Stimulated activated effector memory CD8-positive, alpha-beta T cell treated with anti-CD3 and anti-CD28 coated beads, Interleukin-12 subunit alpha, Interleukin-12 subunit beta, amount 100 ng/mL, for 72 hours (primary cell): ENCODE measurements at regions not wholly inside any gene's neighbourhood (a gene's known extent, or its start where the extent isn't known, plus 50 kb on each side); places are given as distances from the start of the nearest gene placed in this dataset.

Experiments
- ATAC-seq: fragments of 150-1000 bp; cut with Tn5 transposase; 2 replicates; pipeline ENCODE4 v1.10.0; 2021
- DNase-seq, 2 donors: peaks; one replicate each; pipeline ENCODE4 v3.0.0; 2021 to 2022; ENCODE audit warnings: low spot score in 2 of 2
- H3K27ac Mint-ChIP-seq: one replicate; pipeline ENCODE4 v1.8.0; 2022; ENCODE audit warnings: mild to moderate bottlenecking, mixed read lengths
- H3K36me3 Mint-ChIP-seq: one replicate; pipeline ENCODE4 v1.8.0; 2022; ENCODE audit warnings: mild to moderate bottlenecking, mixed read lengths
- H3K4me1 Mint-ChIP-seq: one replicate; pipeline ENCODE4 v1.8.0; 2022; ENCODE audit warnings: mixed read lengths
- H3K4me3 Mint-ChIP-seq: one replicate; pipeline ENCODE4 v1.8.0; 2022; ENCODE audit warnings: mild to moderate bottlenecking, mixed read lengths
- H3K9me3 Mint-ChIP-seq: one replicate; pipeline ENCODE4 v1.8.0; 2022; ENCODE audit warnings: mixed read lengths

- Mint-ChIP-seq H3K4me3 (no peak overlapping the region), H3K27ac (no peak overlapping the region), H3K4me1 (no peaks in the 10 kb centered on the region), H3K9me3 (no peaks in the 10 kb centered on the region), H3K36me3 (no peaks in the 10 kb centered on the region)
- no peak for DNase-seq
- no peak for ATAC-seq
Measured at GRCh38 chr2:883260-883802, 67.3 kb upstream of the SNTG2 start.

- Mint-ChIP-seq H3K4me3 (no peak overlapping the region), H3K4me1 (no peaks in the 10 kb centered on the region), H3K9me3 (no peaks in the 10 kb centered on the region), H3K36me3 (no peaks in the 10 kb centered on the region), H3K27ac (no peak overlapping the region)
- DNase-seq (no peak), ATAC-seq (peak; percentile 19)
Measured at GRCh38 chr2:881204-881918, 69.3 kb upstream of the SNTG2 start.

GRCh38 chr2:880201-880970 is 70.3 kb upstream of the SNTG2 start:
- no peak overlapping the region for H3K4me3 Mint-ChIP-seq
- ATAC-seq, result no peak
- H3K27ac Mint-ChIP-seq, result no peak overlapping the region
- no peaks in the 10 kb centered on the region for H3K4me1 Mint-ChIP-seq
- H3K9me3 Mint-ChIP-seq, result no peaks in the 10 kb centered on the region
- H3K36me3 Mint-ChIP-seq, result no peaks in the 10 kb centered on the region
- no peak for DNase-seq

- no peak overlapping the region for H3K4me3 Mint-ChIP-seq
Measured at GRCh38 chr2:879540-879939, 71.1 kb upstream of the SNTG2 start.

GRCh38 chr2:878245-878930 is 72.3 kb upstream of the SNTG2 start:
- Mint-ChIP-seq H3K4me3 (no peak overlapping the region), H3K27ac (no peak overlapping the region), H3K36me3 (no peaks in the 10 kb centered on the region), H3K9me3 (no peaks in the 10 kb centered on the region), H3K4me1 (no peaks in the 10 kb centered on the region)
- DNase-seq (no peak), ATAC-seq (no peak)

More at GRCh38 chr2:879540-879939, 71.1 kb upstream of the SNTG2 start:
- ATAC-seq (no peak), DNase-seq (no peak)
- Mint-ChIP-seq H3K4me1 (no peaks in the 10 kb centered on the region), H3K27ac (no peak overlapping the region), H3K9me3 (no peaks in the 10 kb centered on the region), H3K36me3 (no peaks in the 10 kb centered on the region)

- DNase-seq (no peak), ATAC-seq (no peak)
- no peaks in the 10 kb centered on the region for H3K9me3 Mint-ChIP-seq
- H3K36me3 Mint-ChIP-seq, result no peaks in the 10 kb centered on the region
- no peaks in the 10 kb centered on the region for H3K4me1 Mint-ChIP-seq
- H3K27ac Mint-ChIP-seq, result no peak overlapping the region
- no peak overlapping the region for H3K4me3 Mint-ChIP-seq
Measured at GRCh38 chr2:877747-878146, 72.9 kb upstream of the SNTG2 start.

- no peak for ATAC-seq
- H3K4me1 Mint-ChIP-seq, result no peaks in the 10 kb centered on the region
- H3K27ac Mint-ChIP-seq, result no peak overlapping the region
- no peak for DNase-seq
- no peaks in the 10 kb centered on the region for H3K36me3 Mint-ChIP-seq
- H3K9me3 Mint-ChIP-seq, result no peaks in the 10 kb centered on the region
- no peak overlapping the region for H3K4me3 Mint-ChIP-seq
Measured at GRCh38 chr2:875687-876615, 74.7 kb upstream of the SNTG2 start.

- peak; percentile 39 for ATAC-seq
- Mint-ChIP-seq H3K4me3 (no peak overlapping the region), H3K36me3 (no peaks in the 10 kb centered on the region), H3K9me3 (no peaks in the 10 kb centered on the region), H3K27ac (no peak overlapping the region), H3K4me1 (no peaks in the 10 kb centered on the region)
- no peak for DNase-seq
Measured at GRCh38 chr2:873651-874580, 76.7 kb upstream of the SNTG2 start.

- no peaks in the 10 kb centered on the region for H3K4me1 Mint-ChIP-seq
- H3K4me3 Mint-ChIP-seq, result no peak overlapping the region
- DNase-seq, result no peak
- no peak overlapping the region for H3K27ac Mint-ChIP-seq
- ATAC-seq, result no peak
- H3K9me3 Mint-ChIP-seq, result no peaks in the 10 kb centered on the region
- no peaks in the 10 kb centered on the region for H3K36me3 Mint-ChIP-seq
Measured at GRCh38 chr2:873027-873426, 77.6 kb upstream of the SNTG2 start.

GRCh38 chr2:871926-872680 is 78.5 kb upstream of the SNTG2 start:
- no peak for ATAC-seq
- Mint-ChIP-seq H3K36me3 (no peaks in the 10 kb centered on the region), H3K27ac (no peak overlapping the region), H3K4me3 (no peak overlapping the region), H3K9me3 (no peaks in the 10 kb centered on the region), H3K4me1 (no peaks in the 10 kb centered on the region)
- no peak for DNase-seq

GRCh38 chr2:871175-871727 is 79.4 kb upstream of the SNTG2 start:
- no peaks in the 10 kb centered on the region for H3K9me3 Mint-ChIP-seq
- no peak overlapping the region for H3K4me3 Mint-ChIP-seq
- no peak for DNase-seq
- H3K36me3 Mint-ChIP-seq, result no peaks in the 10 kb centered on the region
- no peaks in the 10 kb centered on the region for H3K4me1 Mint-ChIP-seq
- H3K27ac Mint-ChIP-seq, result no peak overlapping the region
- no peak for ATAC-seq

GRCh38 chr2:870426-870825 is 80.2 kb upstream of the SNTG2 start:
- H3K9me3 Mint-ChIP-seq, result no peaks in the 10 kb centered on the region
- H3K36me3 Mint-ChIP-seq, result no peaks in the 10 kb centered on the region
- H3K4me1 Mint-ChIP-seq, result no peaks in the 10 kb centered on the region
- ATAC-seq (no peak), DNase-seq (no peak)
- H3K27ac Mint-ChIP-seq, result no peak overlapping the region
- H3K4me3 Mint-ChIP-seq, result no peak overlapping the region

- DNase-seq (no peak), ATAC-seq (no peak)
- H3K4me3 Mint-ChIP-seq, result no peak overlapping the region
- no peak overlapping the region for H3K27ac Mint-ChIP-seq
- H3K36me3 Mint-ChIP-seq, result no peaks in the 10 kb centered on the region
- H3K9me3 Mint-ChIP-seq, result no peaks in the 10 kb centered on the region
- H3K4me1 Mint-ChIP-seq, result no peaks in the 10 kb centered on the region
Measured at GRCh38 chr2:869894-870293, 80.8 kb upstream of the SNTG2 start.
